ENCODE measurements at regions not wholly inside any gene's neighbourhood (a gene's known extent, or its start where the extent isn't known, plus 50 kb on each side); places are given as distances from the start of the nearest gene placed in this dataset.

GRCh38 chr3:64365877-64366276 is 140.6 kb upstream of the PRICKLE2 start:
- no peaks in the 10 kb centered on the region for H3K9me3 ChIP-seq (replicated peaks in 1 of 2; ENCODE audit: control insufficient read depth in 1 of 2, insufficient read depth in 1 of 2, low read length in 2 of 2)
- H3K4me3 ChIP-seq (replicated peaks in 1 of 3; ENCODE audit: low read depth in 2 of 3, low read length in 3 of 3), result no peak overlapping the region
- no peak for DNase-seq
- H2AFZ ChIP-seq (ENCODE audit: insufficient read depth, low read depth, low read length, poor library complexity, severe bottlenecking), result no peak overlapping the region
- no peaks in the 10 kb centered on the region for H3K36me3 ChIP-seq (replicated peaks in 1 of 2; ENCODE audit: control insufficient read depth in 1 of 2, insufficient read depth in 2 of 2, low read length in 2 of 2)
- no peaks in the 10 kb centered on the region for H3K36me3 Mint-ChIP-seq
- H3K9ac ChIP-seq (ENCODE audit: insufficient read depth, low read length, poor library complexity, severe bottlenecking), result no peak overlapping the region
- no peak overlapping the region for H3K27ac Mint-ChIP-seq
- H3K27me3 ChIP-seq (ENCODE audit: control insufficient read depth in 2 of 2, insufficient read depth in 2 of 2, low read length in 2 of 2), result no peaks in the 10 kb centered on the region
- H3K4me2 ChIP-seq (replicated peaks; ENCODE audit: extremely low read depth, low read length, poor library complexity, severe bottlenecking), result no peak overlapping the region
- no peaks in the 10 kb centered on the region for H4K20me1 ChIP-seq (ENCODE audit: insufficient read depth, low read length)
- H3K27me3 Mint-ChIP-seq (ENCODE audit: low read depth in 3 of 3), result peaks cover 0 to 10% (median 0%) of the 10 kb centered on the region in 3 donors
- no peak overlapping the region for H3K4me3 Mint-ChIP-seq
- H3K9me3 Mint-ChIP-seq, result peaks cover 0 to 2% (median 0%) of the 10 kb centered on the region in 7 donors
- no peak for TF ChIP-seq CTCF (IDR thresholded peaks at IDR 0.05)
- no peak overlapping the region for H3K27ac ChIP-seq (ENCODE audit: low read depth in 1 of 2, low read length in 2 of 2)
- no peaks in the 10 kb centered on the region for H3K79me2 ChIP-seq (ENCODE audit: insufficient read depth, low read length)
- intact Hi-C loops (cut with micrococcal nuclease), result no loop called here
- H3K4me1 ChIP-seq (ENCODE audit: control insufficient read depth in 1 of 2, insufficient read depth in 2 of 2, low read length in 2 of 2), result no peaks in the 10 kb centered on the region
- 96% methylated on average over 3 of the region's 5 CpGs for WGBS (ENCODE audit: insufficient coverage)
- H3K4me1 Mint-ChIP-seq, result no peaks in the 10 kb centered on the region

- Histone ChIP-seq H3K36me3 (replicated peaks in 1 of 2; ENCODE audit: control insufficient read depth in 1 of 2, insufficient read depth in 2 of 2, low read length in 2 of 2) (no peaks in the 10 kb centered on the region), H3K9ac (ENCODE audit: insufficient read depth, low read length, poor library complexity, severe bottlenecking) (no peak overlapping the region), H4K20me1 (ENCODE audit: insufficient read depth, low read length) (no peaks in the 10 kb centered on the region), H3K27ac (ENCODE audit: low read depth in 1 of 2, low read length in 2 of 2) (no peak overlapping the region), H3K4me2 (replicated peaks; ENCODE audit: extremely low read depth, low read length, poor library complexity, severe bottlenecking) (no peak overlapping the region), H3K79me2 (ENCODE audit: insufficient read depth, low read length) (no peaks in the 10 kb centered on the region), H3K4me3 (replicated peaks in 1 of 3; ENCODE audit: low read depth in 2 of 3, low read length in 3 of 3) (no peak overlapping the region), H3K4me1 (ENCODE audit: control insufficient read depth in 1 of 2, insufficient read depth in 2 of 2, low read length in 2 of 2) (no peaks in the 10 kb centered on the region), H2AFZ (ENCODE audit: insufficient read depth, low read depth, low read length, poor library complexity, severe bottlenecking) (no peak overlapping the region), H3K9me3 (replicated peaks in 1 of 2; ENCODE audit: control insufficient read depth in 1 of 2, insufficient read depth in 1 of 2, low read length in 2 of 2) (no peaks in the 10 kb centered on the region), H3K27me3 (ENCODE audit: control insufficient read depth in 2 of 2, insufficient read depth in 2 of 2, low read length in 2 of 2) (no peaks in the 10 kb centered on the region)
- Mint-ChIP-seq H3K27ac (no peak overlapping the region), H3K4me1 (no peaks in the 10 kb centered on the region), H3K36me3 (no peaks in the 10 kb centered on the region), H3K4me3 (no peak overlapping the region), H3K27me3 (ENCODE audit: low read depth in 3 of 3) (peaks cover 2 to 8% (median 4%) of the 10 kb centered on the region in 3 donors), H3K9me3 (peaks cover 0 to 2% (median 0%) of the 10 kb centered on the region in 7 donors)
- intact Hi-C loops (cut with micrococcal nuclease), result no loop called here
- no peak for DNase-seq
- no CpG with 5 or more reads among the region's 1 CpG for WGBS (ENCODE audit: insufficient coverage)
- TF ChIP-seq CTCF (IDR thresholded peaks at IDR 0.05), result no peak
These were observed 138.6 kb upstream of the PRICKLE2 start for GRCh38 chr3:64363842-64364241.

Measured in CD14-positive monocyte (primary cell).